ENCODE measurements at regions not wholly inside any gene's neighbourhood (a gene's known extent, or its start where the extent isn't known, plus 50 kb on each side); places are given as distances from the start of the nearest gene placed in this dataset.
A peak's percentile ranks its signal among the peaks of the same experiment; 100 is the strongest.

DNA sequence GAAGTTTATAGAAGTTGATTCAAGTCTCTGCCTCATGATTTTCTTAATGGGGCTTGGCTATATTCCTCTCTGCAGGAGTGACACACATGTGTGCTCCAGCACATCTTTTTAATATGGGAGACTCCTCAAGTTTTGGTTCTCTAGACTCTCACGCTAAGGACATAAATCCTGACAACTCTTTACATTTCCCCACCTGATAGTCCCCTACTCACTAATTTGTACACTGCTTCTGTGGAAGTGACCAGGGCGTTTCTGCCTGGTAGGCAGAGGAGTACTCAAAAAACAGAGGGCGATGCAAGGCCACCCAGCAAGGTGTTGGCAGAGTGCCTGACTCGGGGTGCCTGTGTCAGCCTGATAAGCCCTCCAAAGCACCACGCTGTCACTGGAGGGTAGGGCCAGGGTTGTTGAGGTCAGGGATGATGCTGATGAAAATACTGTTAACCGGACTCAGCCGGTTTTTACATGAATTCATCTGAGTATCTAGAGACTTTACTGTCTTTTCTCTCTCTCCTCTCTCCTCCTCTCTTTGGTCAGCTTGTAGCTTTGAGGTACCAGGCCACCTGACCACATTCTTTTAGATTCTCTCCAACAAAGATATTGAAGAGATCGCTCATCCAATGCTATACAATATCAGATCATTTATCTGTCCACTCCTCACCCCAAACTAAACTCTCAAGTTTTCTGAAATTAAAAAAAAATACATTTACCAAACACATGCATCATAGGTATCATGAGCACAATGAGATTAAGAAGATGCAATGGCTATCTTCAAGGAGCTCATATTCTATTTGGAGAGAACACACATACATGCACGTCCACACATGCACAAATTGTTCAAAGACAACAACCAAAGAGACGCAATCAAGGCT is 205.2 kb downstream of the PIK3R1 start:
- FAIRE-seq (peak; percentile 95), DNase-seq (ENCODE audit: extremely low read depth in 1 of 4, low spot score in 3 of 4) (peak; percentile 92 to 98 (median 92)), ATAC-seq (peak; percentile 78)
- H3K4me3 ChIP-seq: no peak overlapping the region
- no peaks in the 10 kb centered on the region for H3K9me3 ChIP-seq (replicated peaks; ENCODE audit: control insufficient read depth, insufficient read depth, low read depth, low read length)
- ChIA-PET POLR2A (interaction anchor here (1.1 to 3.5 kb wide), 7 partner anchors 7 to 33 kb away, joined by 4 to 24 read pairs (median 9); no protein-coding TSS in a partner anchor), CTCF (ENCODE audit: low intra/inter-chr PET ratio) (no interaction called here)
- H2AFZ ChIP-seq (ENCODE audit: low read depth, low read length): peak overlapping the region; percentile 45
- no peaks in the 10 kb centered on the region for H4K20me1 ChIP-seq (replicated peaks; ENCODE audit: control insufficient read depth, insufficient read depth, low read length)
- peak overlapping the region; percentile 69 to 80; a peak in 3 of 4 replicates for H3K9ac ChIP-seq (ENCODE audit: insufficient read depth in 1 of 2, low read depth in 2 of 2, low read length in 2 of 2)
- H3K27ac ChIP-seq (ENCODE audit: extremely low read depth, low read depth, low read length): peak overlapping the region; percentile 90
- peak overlapping the region; percentile 54 for H3K4me2 ChIP-seq (ENCODE audit: insufficient read depth, low read length)
- no peaks in the 10 kb centered on the region for H3K27me3 ChIP-seq (ENCODE audit: control insufficient read depth in 2 of 2, insufficient read depth in 2 of 2, low read length in 2 of 2)
- WGBS (ENCODE audit: insufficient coverage, low coverage, missing lambda C conversion rate): 7% methylated on average over 10 of the region's 10 CpGs
- no TSS peak for BruUV-seq (replicated peaks)
- in situ Hi-C loops (cut with MboI): no loop called here
- H3K36me3 ChIP-seq (ENCODE audit: control insufficient read depth, insufficient read depth, low read length): no peaks in the 10 kb centered on the region
- H3K4me1 ChIP-seq (replicated peaks in 1 of 2; ENCODE audit: control insufficient read depth in 2 of 2, insufficient read depth in 2 of 2, low read length in 2 of 2): peaks cover 44 to 82% of the 10 kb centered on the region in 2 experiments
- H3K9me1 ChIP-seq (ENCODE audit: control insufficient read depth, insufficient read depth, low read length): no peaks in the 10 kb centered on the region
- intact Hi-C loops (cut with micrococcal nuclease): loop anchor here (1.0 kb wide), 1 partner anchor 40 kb away; no protein-coding TSS in a partner anchor
- H3K79me2 ChIP-seq (ENCODE audit: control insufficient read depth, insufficient read depth, low read length): no peaks in the 10 kb centered on the region
- TF ChIP-seq TOE1 (IDR thresholded peaks at IDR 0.05; ENCODE audit: borderline replicate concordance) (peak; percentile 70; the same call in 1 of the 2 replicates), TOE1 (CRISPR knock-in tag; IDR thresholded peaks at IDR 0.05; ENCODE audit: borderline replicate concordance, low read depth) (no peak), ZNF175 (CRISPR knock-in tag; IDR thresholded peaks at IDR 0.05; ENCODE audit: low read depth) (peak; percentile 17; the same call in 1 of the 2 replicates), RAD21 (CRISPR knock-in tag; conservative IDR thresholded peaks at IDR 0.05 in 1 of 2, IDR thresholded peaks at IDR 0.05 in 1 of 2) (peak; percentile 55 to 65), ZKSCAN3 (CRISPR knock-in tag; IDR thresholded peaks at IDR 0.05) (no peak)
- TF ChIP-seq, protein P1, sequence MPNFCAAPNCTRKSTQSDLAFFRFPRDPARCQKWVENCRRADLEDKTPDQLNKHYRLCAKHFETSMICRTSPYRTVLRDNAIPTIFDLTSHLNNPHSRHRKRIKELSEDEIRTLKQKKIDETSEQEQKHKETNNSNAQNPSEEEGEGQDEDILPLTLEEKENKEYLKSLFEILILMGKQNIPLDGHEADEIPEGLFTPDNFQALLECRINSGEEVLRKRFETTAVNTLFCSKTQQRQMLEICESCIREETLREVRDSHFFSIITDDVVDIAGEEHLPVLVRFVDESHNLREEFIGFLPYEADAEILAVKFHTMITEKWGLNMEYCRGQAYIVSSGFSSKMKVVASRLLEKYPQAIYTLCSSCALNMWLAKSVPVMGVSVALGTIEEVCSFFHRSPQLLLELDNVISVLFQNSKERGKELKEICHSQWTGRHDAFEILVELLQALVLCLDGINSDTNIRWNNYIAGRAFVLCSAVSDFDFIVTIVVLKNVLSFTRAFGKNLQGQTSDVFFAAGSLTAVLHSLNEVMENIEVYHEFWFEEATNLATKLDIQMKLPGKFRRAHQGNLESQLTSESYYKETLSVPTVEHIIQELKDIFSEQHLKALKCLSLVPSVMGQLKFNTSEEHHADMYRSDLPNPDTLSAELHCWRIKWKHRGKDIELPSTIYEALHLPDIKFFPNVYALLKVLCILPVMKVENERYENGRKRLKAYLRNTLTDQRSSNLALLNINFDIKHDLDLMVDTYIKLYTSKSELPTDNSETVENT (CRISPR knock-in tag; IDR thresholded peaks at IDR 0.05): no peak
- TF ChIP-seq, protein P2, sequence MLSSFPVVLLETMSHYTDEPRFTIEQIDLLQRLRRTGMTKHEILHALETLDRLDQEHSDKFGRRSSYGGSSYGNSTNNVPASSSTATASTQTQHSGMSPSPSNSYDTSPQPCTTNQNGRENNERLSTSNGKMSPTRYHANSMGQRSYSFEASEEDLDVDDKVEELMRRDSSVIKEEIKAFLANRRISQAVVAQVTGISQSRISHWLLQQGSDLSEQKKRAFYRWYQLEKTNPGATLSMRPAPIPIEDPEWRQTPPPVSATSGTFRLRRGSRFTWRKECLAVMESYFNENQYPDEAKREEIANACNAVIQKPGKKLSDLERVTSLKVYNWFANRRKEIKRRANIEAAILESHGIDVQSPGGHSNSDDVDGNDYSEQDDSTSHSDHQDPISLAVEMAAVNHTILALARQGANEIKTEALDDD (IDR thresholded peaks at IDR 0.05): peak; percentile 76
- TF ChIP-seq, protein P3, sequence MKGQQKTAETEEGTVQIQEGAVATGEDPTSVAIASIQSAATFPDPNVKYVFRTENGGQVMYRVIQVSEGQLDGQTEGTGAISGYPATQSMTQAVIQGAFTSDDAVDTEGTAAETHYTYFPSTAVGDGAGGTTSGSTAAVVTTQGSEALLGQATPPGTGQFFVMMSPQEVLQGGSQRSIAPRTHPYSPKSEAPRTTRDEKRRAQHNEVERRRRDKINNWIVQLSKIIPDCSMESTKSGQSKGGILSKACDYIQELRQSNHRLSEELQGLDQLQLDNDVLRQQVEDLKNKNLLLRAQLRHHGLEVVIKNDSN (CRISPR knock-in tag; IDR thresholded peaks at IDR 0.05): no peak
- TF ChIP-seq, protein P4, sequence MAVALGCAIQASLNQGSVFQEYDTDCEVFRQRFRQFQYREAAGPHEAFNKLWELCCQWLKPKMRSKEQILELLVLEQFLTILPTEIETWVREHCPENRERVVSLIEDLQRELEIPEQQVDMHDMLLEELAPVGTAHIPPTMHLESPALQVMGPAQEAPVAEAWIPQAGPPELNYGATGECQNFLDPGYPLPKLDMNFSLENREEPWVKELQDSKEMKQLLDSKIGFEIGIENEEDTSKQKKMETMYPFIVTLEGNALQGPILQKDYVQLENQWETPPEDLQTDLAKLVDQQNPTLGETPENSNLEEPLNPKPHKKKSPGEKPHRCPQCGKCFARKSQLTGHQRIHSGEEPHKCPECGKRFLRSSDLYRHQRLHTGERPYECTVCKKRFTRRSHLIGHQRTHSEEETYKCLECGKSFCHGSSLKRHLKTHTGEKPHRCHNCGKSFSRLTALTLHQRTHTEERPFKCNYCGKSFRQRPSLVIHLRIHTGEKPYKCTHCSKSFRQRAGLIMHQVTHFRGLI (CRISPR knock-in tag; IDR thresholded peaks at IDR 0.05): peak; percentile 28; the same call in 1 of the 2 replicates
- TF ChIP-seq, protein P5, sequence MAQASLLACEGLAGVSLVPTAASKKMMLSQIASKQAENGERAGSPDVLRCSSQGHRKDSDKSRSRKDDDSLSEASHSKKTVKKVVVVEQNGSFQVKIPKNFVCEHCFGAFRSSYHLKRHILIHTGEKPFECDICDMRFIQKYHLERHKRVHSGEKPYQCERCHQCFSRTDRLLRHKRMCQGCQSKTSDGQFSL (CRISPR knock-in tag; IDR thresholded peaks at IDR 0.05): no peak
- TF ChIP-seq, protein P5 (tag; IDR thresholded peaks at IDR 0.05): no peak

All from K562 (cell line).